Activated B cell treated with CpG ODN at 0.5 μM for 24 hours (primary cell): ENCODE measurements at regions not wholly inside any gene's neighbourhood (a gene's known extent, or its start where the extent isn't known, plus 50 kb on each side); places are given as distances from the start of the nearest gene placed in this dataset.

Experiments used
- ATAC-seq: fragments of 200-7000 bp; cut with Tn5 transposase; one replicate; pipeline ENCODE4 v1.10.0; 2021; ENCODE audit warnings: low read depth, mild to moderate bottlenecking, moderate library complexity
- CTCF ChIA-PET: fragments of 350-600 bp; sonication (Branson Sonifier 250); formaldehyde crosslinking; loops from one replicate; lab custom pipeline; 2021; ENCODE audit warnings: antibody characterized with exemption; lab: Charles Lee
- POLR2A ChIA-PET: fragments of 350-600 bp; sonication (Branson Sonifier 250); formaldehyde crosslinking; loops from one replicate; lab custom pipeline; 2021; ENCODE audit warnings: antibody characterized with exemption; lab: Charles Lee
- DNase-seq: peaks from one replicate; pipeline ENCODE4 v3.0.0; 2022
- H3K27ac Mint-ChIP-seq: one replicate; pipeline ENCODE4 v1.8.0; 2020; ENCODE audit warnings: mixed read lengths
- H3K27me3 Mint-ChIP-seq: one replicate; pipeline ENCODE4 v1.8.0; 2021; ENCODE audit warnings: mixed read lengths
- H3K36me3 Mint-ChIP-seq: one replicate; pipeline ENCODE4 v1.8.0; 2021; ENCODE audit warnings: low read depth, mixed read lengths
- H3K4me1 Mint-ChIP-seq: one replicate; pipeline ENCODE4 v1.8.0; 2021; ENCODE audit warnings: mixed read lengths
- H3K4me3 Mint-ChIP-seq: one replicate; pipeline ENCODE4 v1.8.0; 2020; ENCODE audit warnings: mild to moderate bottlenecking, mixed read lengths
- H3K9me3 Mint-ChIP-seq: one replicate; pipeline ENCODE4 v1.8.0; 2020; ENCODE audit warnings: mixed read lengths
- intact Hi-C: fragments of 100-400 bp; cut with micrococcal nuclease; formaldehyde crosslinking; loops from one replicate; pipeline ENCODE4 v1.15.1; 2024
- TF ChIP-seq, protein P1 (sequence below): fragments of 200-600 bp; IDR thresholded peaks from one replicate; pipeline ENCODE4 v1.8.0; 2022; ENCODE audit warnings: antibody characterized with exemption, mild to moderate bottlenecking

- Mint-ChIP-seq H3K9me3 (no peaks in the 10 kb centered on the region), H3K36me3 (no peaks in the 10 kb centered on the region), H3K27me3 (peaks cover 2% of the 10 kb centered on the region), H3K27ac (no peak overlapping the region), H3K4me3 (no peak overlapping the region), H3K4me1 (no peaks in the 10 kb centered on the region)
- ChIA-PET POLR2A (no interaction called here), CTCF (interaction anchor here (0.8 kb wide), 1 partner anchor 9 kb away, joined by 3 read pairs; no protein-coding TSS in a partner anchor)
- DNase-seq = no peak
- intact Hi-C loops = no loop called here
- TF ChIP-seq, protein P1, sequence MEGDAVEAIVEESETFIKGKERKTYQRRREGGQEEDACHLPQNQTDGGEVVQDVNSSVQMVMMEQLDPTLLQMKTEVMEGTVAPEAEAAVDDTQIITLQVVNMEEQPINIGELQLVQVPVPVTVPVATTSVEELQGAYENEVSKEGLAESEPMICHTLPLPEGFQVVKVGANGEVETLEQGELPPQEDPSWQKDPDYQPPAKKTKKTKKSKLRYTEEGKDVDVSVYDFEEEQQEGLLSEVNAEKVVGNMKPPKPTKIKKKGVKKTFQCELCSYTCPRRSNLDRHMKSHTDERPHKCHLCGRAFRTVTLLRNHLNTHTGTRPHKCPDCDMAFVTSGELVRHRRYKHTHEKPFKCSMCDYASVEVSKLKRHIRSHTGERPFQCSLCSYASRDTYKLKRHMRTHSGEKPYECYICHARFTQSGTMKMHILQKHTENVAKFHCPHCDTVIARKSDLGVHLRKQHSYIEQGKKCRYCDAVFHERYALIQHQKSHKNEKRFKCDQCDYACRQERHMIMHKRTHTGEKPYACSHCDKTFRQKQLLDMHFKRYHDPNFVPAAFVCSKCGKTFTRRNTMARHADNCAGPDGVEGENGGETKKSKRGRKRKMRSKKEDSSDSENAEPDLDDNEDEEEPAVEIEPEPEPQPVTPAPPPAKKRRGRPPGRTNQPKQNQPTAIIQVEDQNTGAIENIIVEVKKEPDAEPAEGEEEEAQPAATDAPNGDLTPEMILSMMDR = no peak
- ATAC-seq = no peak
These were observed 131.9 kb upstream of the CPM start for GRCh38 chr12:69064734-69065443.

- peaks cover 2% of the 10 kb centered on the region for H3K27me3 Mint-ChIP-seq
- H3K4me3 Mint-ChIP-seq = no peak overlapping the region
- DNase-seq (no peak), ATAC-seq (no peak)
- intact Hi-C loops = no loop called here
- ChIA-PET CTCF (interaction anchor here (0.8 to 1.6 kb wide), 2 partner anchors 9 to 201 kb away, joined by 3 read pairs; no protein-coding TSS in a partner anchor), POLR2A (no interaction called here)
- TF ChIP-seq, protein P1 = no peak
- no peaks in the 10 kb centered on the region for H3K4me1 Mint-ChIP-seq
- no peak overlapping the region for H3K27ac Mint-ChIP-seq
- H3K9me3 Mint-ChIP-seq = no peaks in the 10 kb centered on the region
- H3K36me3 Mint-ChIP-seq = no peaks in the 10 kb centered on the region
These were observed 132.8 kb upstream of the CPM start for GRCh38 chr12:69065775-69066174.

- ChIA-PET CTCF (interaction anchor here (1.6 kb wide), 1 partner anchor 202 kb away, joined by 3 read pairs; no protein-coding TSS in a partner anchor), POLR2A (no interaction called here)
- no peaks in the 10 kb centered on the region for H3K9me3 Mint-ChIP-seq
- no peaks in the 10 kb centered on the region for H3K4me1 Mint-ChIP-seq
- intact Hi-C loops = no loop called here
- TF ChIP-seq, protein P1 = no peak
- H3K36me3 Mint-ChIP-seq = no peaks in the 10 kb centered on the region
- no peak for DNase-seq
- H3K27me3 Mint-ChIP-seq = peaks cover 2% of the 10 kb centered on the region
- H3K27ac Mint-ChIP-seq = no peak overlapping the region
- H3K4me3 Mint-ChIP-seq = no peak overlapping the region
- ATAC-seq = no peak
These were observed 133.8 kb upstream of the CPM start for GRCh38 chr12:69066492-69067373.

GRCh38 chr12:69067713-69068112 lies 134.7 kb upstream of the CPM start:
- Mint-ChIP-seq H3K27ac (no peak overlapping the region), H3K27me3 (peaks cover 5% of the 10 kb centered on the region), H3K4me3 (no peak overlapping the region), H3K4me1 (no peaks in the 10 kb centered on the region), H3K36me3 (no peaks in the 10 kb centered on the region), H3K9me3 (no peaks in the 10 kb centered on the region)
- intact Hi-C loops = no loop called here
- ATAC-seq = no peak
- CTCF ChIA-PET = interaction anchor here (0.6 to 2.2 kb wide), 2 partner anchors 205 to 346 kb away, joined by 3 to 8 read pairs; no protein-coding TSS in a partner anchor
- TF ChIP-seq, protein P1 = no peak
- DNase-seq = no peak
- POLR2A ChIA-PET = no interaction called here

- no peak for DNase-seq
- Mint-ChIP-seq H3K27me3 (peaks cover 5% of the 10 kb centered on the region), H3K36me3 (no peaks in the 10 kb centered on the region), H3K27ac (no peak overlapping the region), H3K4me3 (no peak overlapping the region), H3K4me1 (no peaks in the 10 kb centered on the region), H3K9me3 (no peaks in the 10 kb centered on the region)
- intact Hi-C loops = no loop called here
- ATAC-seq = no peak
- ChIA-PET CTCF (interaction anchor here (0.6 to 2.2 kb wide), 3 partner anchors 201 to 346 kb away, joined by 3 to 8 read pairs (median 5); no protein-coding TSS in a partner anchor), POLR2A (interaction anchor here (0.6 kb wide), 1 partner anchor 75 kb away, joined by 10 read pairs; no protein-coding TSS in a partner anchor)
- TF ChIP-seq, protein P1 = no peak
These were observed 135.5 kb upstream of the CPM start for GRCh38 chr12:69068448-69068847.
